Activated CD4-positive, alpha-beta memory T cell treated with anti-CD3 and anti-CD28 coated beads, Interleukin-2, amount 10 ng/mL, durations not matched to agents 7 days and 5 days (primary cell): ENCODE measurements at regions not wholly inside any gene's neighbourhood (a gene's known extent, or its start where the extent isn't known, plus 50 kb on each side); places are given as distances from the start of the nearest gene placed in this dataset.

ENCODE experiments used
- CTCF ChIA-PET: fragments of 350-600 bp; sonication (Branson Sonifier 250); formaldehyde crosslinking; loops from one replicate; lab custom pipeline; 2021; ENCODE audit warnings: antibody characterized with exemption, inconsistent platforms; lab: Charles Lee
- POLR2A ChIA-PET: fragments of 350-600 bp; sonication (Branson Sonifier 250); formaldehyde crosslinking; loops from one replicate; lab custom pipeline; 2021; ENCODE audit warnings: antibody characterized with exemption; lab: Charles Lee
- DNase-seq: peaks from one replicate; pipeline ENCODE4 v3.0.0-alpha.2; 2020
- H3K27ac Mint-ChIP-seq: one replicate; pipeline ENCODE4 v1.8.0; 2021; ENCODE audit warnings: mild to moderate bottlenecking, mixed read lengths
- H3K27me3 Mint-ChIP-seq: one replicate; pipeline ENCODE4 v1.8.0; 2021; ENCODE audit warnings: mixed read lengths
- H3K36me3 Mint-ChIP-seq: one replicate; pipeline ENCODE4 v1.8.0; 2021; ENCODE audit warnings: low read depth, mixed read lengths
- H3K4me1 Mint-ChIP-seq: one replicate; pipeline ENCODE4 v1.8.0; 2021; ENCODE audit warnings: mixed read lengths
- H3K4me3 Mint-ChIP-seq: one replicate; pipeline ENCODE4 v1.8.0; 2021; ENCODE audit warnings: mild to moderate bottlenecking, mixed read lengths
- H3K9me3 Mint-ChIP-seq: one replicate; pipeline ENCODE4 v1.8.0; 2021; ENCODE audit warnings: mixed read lengths

GRCh38 chr1:101307985-101308689 is 71.3 kb downstream of the S1PR1 start:
- Mint-ChIP-seq H3K4me3 (no peak overlapping the region), H3K27ac (peak overlapping the region; percentile 22), H3K36me3 (no peaks in the 10 kb centered on the region), H3K4me1 (peaks cover 53% of the 10 kb centered on the region), H3K27me3 (peaks cover 18% of the 10 kb centered on the region), H3K9me3 (no peaks in the 10 kb centered on the region)
- ChIA-PET CTCF (interaction anchor here (1.5 to 7.2 kb wide), 14 partner anchors 9 to 379 kb away, joined by 4 to 152 read pairs (median 11); no protein-coding TSS in a partner anchor), POLR2A (interaction anchor here (1.0 to 5.2 kb wide), 2 partner anchors 70 to 201 kb away, joined by 3 to 47 read pairs; partner anchors contain the start of gene S1PR1)
- no peak for DNase-seq

- peaks cover 57% of the 10 kb centered on the region for H3K4me1 Mint-ChIP-seq
- H3K4me3 Mint-ChIP-seq, result peak overlapping the region; percentile 31
- DNase-seq, result no peak
- H3K36me3 Mint-ChIP-seq, result no peaks in the 10 kb centered on the region
- H3K27me3 Mint-ChIP-seq, result peaks cover 18% of the 10 kb centered on the region
- ChIA-PET CTCF (interaction anchor here (0.6 to 7.2 kb wide), 68 partner anchors 8 to 441 kb away, joined by 3 to 152 read pairs (median 5); partner anchors contain the start of genes EXTL2 and SLC30A7), POLR2A (interaction anchor here (0.7 to 5.2 kb wide), 17 partner anchors 11 to 1176 kb away, joined by 3 to 47 read pairs (median 4); partner anchors contain the start of genes S1PR1, SASS6 and TRMT13)
- H3K27ac Mint-ChIP-seq, result peak overlapping the region; percentile 92
- no peaks in the 10 kb centered on the region for H3K9me3 Mint-ChIP-seq
Observed at GRCh38 chr1:101308935-101309333, 72.1 kb downstream of the S1PR1 start.

DNA sequence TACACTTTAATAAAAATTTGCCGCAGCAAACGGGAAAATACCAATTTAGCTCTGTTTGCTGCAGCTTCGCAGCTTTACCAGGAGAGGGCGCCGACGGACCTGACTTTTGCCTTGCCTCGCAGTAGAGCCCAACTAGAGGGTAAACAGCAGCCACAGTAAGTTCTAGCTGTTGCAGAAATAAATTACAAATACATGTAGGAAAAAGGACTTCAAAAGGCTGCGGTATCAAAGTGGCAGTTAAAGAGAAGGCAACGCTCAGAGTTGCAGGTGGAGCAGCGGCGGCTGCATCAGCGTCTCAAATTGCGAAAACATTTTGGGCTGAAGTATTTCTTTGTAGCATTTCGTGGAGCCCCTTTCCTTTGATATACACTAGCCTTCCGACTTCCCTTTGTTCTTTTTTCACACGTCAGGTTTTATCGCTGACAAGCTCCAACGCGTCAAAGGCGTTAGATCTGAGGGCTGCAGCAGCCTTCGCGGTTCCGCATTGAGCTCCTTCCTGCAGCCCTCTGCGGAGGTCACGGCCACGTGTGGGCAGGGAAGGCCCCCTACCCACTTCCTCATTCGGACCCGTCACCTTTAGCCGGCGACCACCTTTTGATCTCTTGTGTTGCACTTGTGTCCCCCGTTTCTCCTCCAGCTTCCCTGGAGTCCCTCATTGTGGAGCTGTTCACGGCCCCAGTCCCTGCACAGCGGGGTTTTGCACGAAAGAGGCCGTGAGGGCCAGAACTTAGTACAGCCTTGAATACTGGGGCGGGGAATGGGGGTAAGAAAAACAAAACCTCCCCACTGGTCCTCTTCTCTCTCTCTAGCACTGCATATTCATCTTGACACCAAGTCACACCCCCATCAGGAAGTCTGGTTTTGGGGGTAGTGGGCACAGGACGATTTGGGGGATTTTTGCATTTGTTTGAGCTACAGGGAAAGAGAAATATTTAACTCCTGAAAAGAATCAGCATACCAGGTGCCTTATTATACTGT is 72.8 kb downstream of the S1PR1 start:
- H3K27me3 Mint-ChIP-seq, result peaks cover 15% of the 10 kb centered on the region
- POLR2A ChIA-PET, result interaction anchor here (0.7 to 5.2 kb wide), 19 partner anchors 11 to 1177 kb away, joined by 3 to 47 read pairs (median 4); partner anchors contain the start of genes S1PR1, SASS6 and TRMT13
- CTCF ChIA-PET, result interaction anchor here (0.6 to 7.2 kb wide), 74 partner anchors 8 to 441 kb away, joined by 3 to 152 read pairs (median 5); partner anchors contain the start of genes EXTL2 and SLC30A7
- peak; percentile 72 for DNase-seq
- H3K36me3 Mint-ChIP-seq, result no peaks in the 10 kb centered on the region
- peak overlapping the region; percentile 92 for H3K27ac Mint-ChIP-seq
- H3K4me1 Mint-ChIP-seq, result peaks cover 62% of the 10 kb centered on the region
- no peaks in the 10 kb centered on the region for H3K9me3 Mint-ChIP-seq
- H3K4me3 Mint-ChIP-seq, result peak overlapping the region; percentile 74

DNA sequence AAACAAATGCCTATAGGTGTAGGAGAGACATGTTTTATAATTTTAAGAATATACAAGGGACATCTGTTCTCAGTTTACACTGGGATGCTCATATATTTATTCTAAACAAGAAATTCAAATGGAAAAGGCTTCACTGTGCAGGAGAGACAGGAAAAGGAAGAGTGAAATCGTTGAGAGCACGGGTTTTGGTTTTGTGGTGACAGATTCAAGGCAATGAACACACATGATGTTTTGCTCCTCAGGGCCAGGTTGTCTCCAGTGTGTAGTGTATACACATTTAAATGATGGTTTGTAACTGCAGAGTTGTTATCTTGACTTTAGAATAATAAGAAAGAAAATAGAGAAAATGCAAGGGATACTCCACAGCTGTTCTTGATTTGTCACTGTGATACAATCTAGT is 73.7 kb downstream of the S1PR1 start:
- Mint-ChIP-seq H3K4me1 (peaks cover 62% of the 10 kb centered on the region), H3K9me3 (no peaks in the 10 kb centered on the region), H3K36me3 (no peaks in the 10 kb centered on the region), H3K27me3 (peaks cover 18% of the 10 kb centered on the region), H3K27ac (peak overlapping the region; percentile 92), H3K4me3 (peak overlapping the region; percentile 7)
- CTCF ChIA-PET, result interaction anchor here (1.2 to 7.2 kb wide), 19 partner anchors 11 to 404 kb away, joined by 3 to 152 read pairs (median 10); no protein-coding TSS in a partner anchor
- POLR2A ChIA-PET, result interaction anchor here (0.8 to 5.2 kb wide), 7 partner anchors 18 to 415 kb away, joined by 3 to 47 read pairs (median 11); partner anchors contain the start of genes EXTL2, S1PR1 and SLC30A7
- DNase-seq, result peak; percentile 34

GRCh38 chr1:101311146-101311920 is 74.5 kb downstream of the S1PR1 start:
- no peaks in the 10 kb centered on the region for H3K36me3 Mint-ChIP-seq
- POLR2A ChIA-PET, result interaction anchor here (0.8 to 5.2 kb wide), 7 partner anchors 19 to 1274 kb away, joined by 3 to 47 read pairs (median 4); partner anchors contain the start of genes EXTL2, S1PR1 and SLC30A7
- H3K4me3 Mint-ChIP-seq, result peak overlapping the region; percentile 65
- peak overlapping the region; percentile 92 for H3K27ac Mint-ChIP-seq
- H3K9me3 Mint-ChIP-seq, result no peaks in the 10 kb centered on the region
- DNase-seq, result no peak
- peaks cover 22% of the 10 kb centered on the region for H3K27me3 Mint-ChIP-seq
- CTCF ChIA-PET, result interaction anchor here (1.6 to 7.2 kb wide), 12 partner anchors 11 to 126 kb away, joined by 4 to 152 read pairs (median 28); no protein-coding TSS in a partner anchor
- peaks cover 62% of the 10 kb centered on the region for H3K4me1 Mint-ChIP-seq

DNA sequence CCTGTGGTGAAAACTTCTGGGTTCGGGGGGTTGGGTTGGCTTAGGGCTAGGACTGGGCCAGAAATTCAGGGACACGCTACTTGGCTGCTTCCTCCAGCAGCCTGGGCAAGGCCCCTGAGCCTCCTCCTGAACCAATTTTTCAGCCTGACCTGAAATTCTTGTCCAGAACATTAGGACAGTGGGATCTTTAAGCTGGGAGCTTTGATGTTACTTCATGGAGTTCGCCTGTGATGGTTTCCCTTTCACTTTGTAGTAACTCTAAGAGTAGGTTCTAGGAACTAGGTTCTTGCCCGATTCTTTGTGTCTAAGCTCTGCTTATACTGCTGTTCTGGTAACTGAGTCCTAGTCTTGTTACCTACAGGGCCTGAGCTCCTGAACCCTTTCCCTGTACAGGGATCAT is 75.3 kb downstream of the S1PR1 start:
- no peak for DNase-seq
- Mint-ChIP-seq H3K9me3 (no peaks in the 10 kb centered on the region), H3K4me1 (peaks cover 62% of the 10 kb centered on the region), H3K36me3 (no peaks in the 10 kb centered on the region), H3K27me3 (peaks cover 15% of the 10 kb centered on the region), H3K27ac (peak overlapping the region; percentile 73), H3K4me3 (peak overlapping the region; percentile 65)
- ChIA-PET POLR2A (interaction anchor here (1.0 to 5.2 kb wide), 7 partner anchors 20 to 1275 kb away, joined by 3 to 47 read pairs (median 4); partner anchors contain the start of genes EXTL2, S1PR1 and SLC30A7), CTCF (interaction anchor here (0.9 to 7.2 kb wide), 7 partner anchors 10 to 59 kb away, joined by 3 to 152 read pairs (median 6); no protein-coding TSS in a partner anchor)

DNA sequence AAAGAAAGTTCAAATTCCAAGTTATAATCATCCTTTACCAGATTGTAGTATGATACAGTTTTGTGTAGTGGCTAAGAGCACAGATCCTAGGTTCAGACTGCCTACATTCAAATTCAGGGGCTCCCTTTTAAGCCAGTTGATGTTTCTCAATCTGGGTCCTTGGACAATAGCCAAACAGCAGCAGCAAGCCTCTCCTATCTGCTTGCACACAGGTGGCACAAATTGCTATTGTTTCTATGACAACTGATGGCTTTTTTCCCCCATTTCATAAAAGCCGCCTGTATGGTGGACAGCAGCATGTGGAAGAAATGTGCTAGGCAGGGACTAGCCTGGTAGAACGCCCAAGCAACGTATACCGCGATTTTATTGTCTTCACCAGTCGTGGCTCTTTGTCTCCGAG is 76.5 kb downstream of the S1PR1 start:
- Mint-ChIP-seq H3K36me3 (no peaks in the 10 kb centered on the region), H3K4me3 (no peak overlapping the region), H3K27me3 (peaks cover 21% of the 10 kb centered on the region), H3K27ac (no peak overlapping the region), H3K9me3 (no peaks in the 10 kb centered on the region), H3K4me1 (peaks cover 54% of the 10 kb centered on the region)
- POLR2A ChIA-PET, result interaction anchor here (1.1 to 5.2 kb wide), 3 partner anchors 21 to 75 kb away, joined by 3 to 47 read pairs (median 34); partner anchors contain the start of gene S1PR1
- no peak for DNase-seq
- CTCF ChIA-PET, result interaction anchor here (4.9 to 7.2 kb wide), 2 partner anchors 41 to 45 kb away, joined by 57 to 152 read pairs; no protein-coding TSS in a partner anchor

DNA sequence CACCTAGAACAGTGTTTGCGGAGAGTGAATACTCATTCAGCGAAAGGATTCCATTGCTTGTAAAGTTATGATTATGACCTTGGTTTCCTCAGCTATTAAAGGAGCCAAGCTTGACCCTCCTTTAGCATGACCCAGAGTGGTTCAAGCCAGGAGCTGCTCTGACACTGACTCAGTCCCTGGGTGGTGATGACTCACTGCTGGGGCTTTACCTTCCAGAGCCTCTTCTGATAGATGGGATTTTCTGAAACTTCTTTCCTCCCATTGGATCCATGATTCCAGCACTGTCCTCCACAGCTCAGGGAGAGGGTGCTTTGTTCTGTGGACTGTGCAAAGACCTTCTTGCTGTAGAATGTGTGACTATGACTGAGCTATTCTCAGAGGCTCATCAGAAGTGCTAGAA is 77.4 kb downstream of the S1PR1 start:
- Mint-ChIP-seq H3K27ac (no peak overlapping the region), H3K27me3 (peaks cover 24% of the 10 kb centered on the region), H3K9me3 (no peaks in the 10 kb centered on the region), H3K4me1 (peaks cover 48% of the 10 kb centered on the region), H3K4me3 (no peak overlapping the region), H3K36me3 (no peaks in the 10 kb centered on the region)
- ChIA-PET CTCF (interaction anchor here (7.2 kb wide), 1 partner anchor 44 kb away, joined by 152 read pairs; no protein-coding TSS in a partner anchor), POLR2A (interaction anchor here (1.7 kb wide), 1 partner anchor 84 kb away, joined by 3 read pairs; no protein-coding TSS in a partner anchor)
- no peak for DNase-seq

- Mint-ChIP-seq H3K4me3 (no peak overlapping the region), H3K9me3 (no peaks in the 10 kb centered on the region), H3K27me3 (peaks cover 26% of the 10 kb centered on the region), H3K4me1 (peaks cover 28% of the 10 kb centered on the region), H3K36me3 (no peaks in the 10 kb centered on the region), H3K27ac (no peak overlapping the region)
- no peak for DNase-seq
- ChIA-PET CTCF (interaction anchor here (2.4 kb wide), 1 partner anchor 42 kb away, joined by 10 read pairs; no protein-coding TSS in a partner anchor), POLR2A (no interaction called here)
Observed at GRCh38 chr1:101316256-101316655, 79.4 kb downstream of the S1PR1 start.

DNA sequence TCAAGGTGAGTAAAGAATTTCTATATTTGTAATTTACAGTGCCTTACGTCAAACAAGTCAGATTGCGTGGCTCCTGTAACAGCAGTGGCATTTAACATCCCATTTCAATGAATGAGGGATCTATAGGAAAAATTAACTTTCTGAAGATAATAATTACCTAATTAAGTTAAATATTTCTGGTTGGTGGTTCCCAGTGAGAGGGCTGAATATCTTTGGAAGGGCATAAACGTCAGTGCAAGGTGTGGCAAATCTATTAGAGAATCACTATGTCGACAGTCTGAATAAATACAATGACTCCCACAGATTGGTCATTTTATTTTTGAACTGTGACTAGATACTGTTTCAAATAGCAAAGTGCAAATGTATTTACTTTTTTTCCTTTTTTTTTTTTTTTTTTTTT is 80.0 kb downstream of the S1PR1 start:
- H3K27me3 Mint-ChIP-seq, result peaks cover 30% of the 10 kb centered on the region
- ChIA-PET CTCF (interaction anchor here (0.7 to 2.4 kb wide), 7 partner anchors 7 to 1289 kb away, joined by 3 to 10 read pairs (median 4); no protein-coding TSS in a partner anchor), POLR2A (no interaction called here)
- H3K4me3 Mint-ChIP-seq, result no peak overlapping the region
- peaks cover 23% of the 10 kb centered on the region for H3K4me1 Mint-ChIP-seq
- no peaks in the 10 kb centered on the region for H3K9me3 Mint-ChIP-seq
- DNase-seq, result no peak
- no peaks in the 10 kb centered on the region for H3K36me3 Mint-ChIP-seq
- no peak overlapping the region for H3K27ac Mint-ChIP-seq

GRCh38 chr1:101317590-101317989 is 80.8 kb downstream of the S1PR1 start:
- Mint-ChIP-seq H3K27ac (no peak overlapping the region), H3K36me3 (no peaks in the 10 kb centered on the region), H3K27me3 (peaks cover 31% of the 10 kb centered on the region), H3K4me3 (no peak overlapping the region), H3K4me1 (peaks cover 15% of the 10 kb centered on the region), H3K9me3 (no peaks in the 10 kb centered on the region)
- ChIA-PET POLR2A (no interaction called here), CTCF (interaction anchor here (0.7 to 2.4 kb wide), 8 partner anchors 8 to 1289 kb away, joined by 3 to 10 read pairs (median 4); no protein-coding TSS in a partner anchor)
- no peak for DNase-seq
